Liver (tissue), 3 donors: ENCODE measurements at regions not wholly inside any gene's neighbourhood (a gene's known extent, or its start where the extent isn't known, plus 50 kb on each side); places are given as distances from the start of the nearest gene placed in this dataset.

Source experiments
- ATF3 ChIP-seq: IDR thresholded peaks from 2 replicates; pipeline ENCODE4 v1.6.1; 2016; ENCODE audit warnings: antibody characterized with exemption
- CTCF ChIP-seq: fragments of 150-350 bp; IDR thresholded peaks from 2 replicates; pipeline ENCODE4 v1.5.1; 2017; ENCODE audit warnings: improper control_type of control experiment, low read depth, low read length; ENCODE audit not compliant: missing input control
- EGR1 ChIP-seq, 2 donors: IDR thresholded peaks; 2 replicates each; pipeline ENCODE4 v1.6.1; 2016 to 2018; ENCODE audit warnings: antibody characterized with exemption in 2 of 2, low read depth in 2 of 2
- GABPA ChIP-seq, 2 donors: IDR thresholded peaks in 1 of 2; conservative IDR thresholded peaks in 1 of 2; 2 replicates each; pipeline ENCODE4 v1.6.1; 2016; ENCODE audit warnings: antibody characterized with exemption in 2 of 2, mild to moderate bottlenecking in 1 of 2, moderate library complexity in 1 of 2
- REST ChIP-seq: IDR thresholded peaks from 2 replicates; pipeline ENCODE4 v1.6.1; 2016; ENCODE audit warnings: antibody characterized with exemption, mild to moderate bottlenecking
- SP1 ChIP-seq: IDR thresholded peaks from 2 replicates; pipeline ENCODE4 v1.6.1; 2018; ENCODE audit warnings: antibody characterized with exemption, mild to moderate bottlenecking
- donor health status: healthy.
- donor health status: healthy.

- TF ChIP-seq GABPA (IDR thresholded peaks at IDR 0.05 in 1 of 2, conservative IDR thresholded peaks at IDR 0.05 in 1 of 2): no peak
- peak; percentile 41 for TF ChIP-seq CTCF
- TF ChIP-seq EGR1 (IDR thresholded peaks at IDR 0.05; ENCODE audit: low read depth in 2 of 2): no peak
- TF ChIP-seq SP1: no peak
- no peak for TF ChIP-seq ATF3
- no peak for TF ChIP-seq REST
Observed at GRCh38 chr15:22224241-22224671, 143.9 kb downstream of the OR4M2 start.
